Central memory CD8-positive, alpha-beta T cell (primary cell): ENCODE measurements at regions not wholly inside any gene's neighbourhood (a gene's known extent, or its start where the extent isn't known, plus 50 kb on each side); places are given as distances from the start of the nearest gene placed in this dataset.
A peak's percentile ranks its signal among the peaks of the same experiment; 100 is the strongest.
"Not testable (repeated sequence)": the region's sequence is repeated elsewhere in the genome, so short reads cannot be mapped to it uniquely, and the experiment has no call there.

ENCODE experiments used
- ATAC-seq: fragments of 150-1000 bp; cut with Tn5 transposase; replicated peaks from 2 replicates; pipeline ENCODE4 v1.10.0; 2022; ENCODE audit warnings: mild to moderate bottlenecking, moderate FRiP score, moderate number of reproducible peaks; ENCODE audit not compliant: poor library complexity, severe bottlenecking; ENCODE audit errors: extremely low read depth
- DNase-seq, 2 donors: peaks; one replicate each; pipeline ENCODE4 v3.0.0; 2021; ENCODE audit warnings: low spot score in 2 of 2
- H3K27ac Mint-ChIP-seq: one replicate; pipeline ENCODE4 v1.8.0; 2022; ENCODE audit warnings: low read depth, mild to moderate bottlenecking, moderate library complexity, mixed read lengths
- H3K27me3 Mint-ChIP-seq: one replicate; pipeline ENCODE4 v1.8.0; 2022; ENCODE audit warnings: mixed read lengths
- H3K36me3 Mint-ChIP-seq: one replicate; pipeline ENCODE4 v1.8.0; 2022; ENCODE audit warnings: mild to moderate bottlenecking, moderate library complexity, mixed read lengths; ENCODE audit not compliant: insufficient read depth
- H3K4me1 Mint-ChIP-seq: one replicate; pipeline ENCODE4 v1.8.0; 2022; ENCODE audit warnings: mixed read lengths
- H3K4me3 Mint-ChIP-seq: one replicate; pipeline ENCODE4 v1.8.0; 2022; ENCODE audit warnings: mild to moderate bottlenecking, moderate library complexity, mixed read lengths
- H3K9me3 Mint-ChIP-seq: one replicate; pipeline ENCODE4 v1.8.0; 2022; ENCODE audit warnings: mixed read lengths

DNA sequence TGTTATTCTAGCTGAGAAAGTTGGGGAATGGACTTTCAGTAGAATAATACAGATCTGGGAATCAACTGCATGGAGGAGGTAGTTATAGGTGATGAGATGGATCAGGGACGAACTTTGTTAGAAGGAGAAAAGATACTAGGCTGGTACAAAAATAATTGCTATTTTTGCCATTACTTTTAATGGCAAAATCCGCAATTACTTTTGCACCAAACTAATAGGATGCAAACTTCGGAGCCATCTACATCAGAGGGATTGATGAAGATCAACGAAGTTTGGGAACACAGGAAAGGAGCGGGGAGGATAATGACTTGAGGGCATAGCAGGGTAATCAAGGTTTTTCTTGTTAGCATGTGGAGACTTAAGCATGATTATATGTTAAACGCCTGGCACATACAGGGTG lies 111.9 kb downstream of the DEFB131A start:
- H3K4me3 Mint-ChIP-seq, H3K36me3 Mint-ChIP-seq, DNase-seq, H3K9me3 Mint-ChIP-seq, ATAC-seq, H3K27ac Mint-ChIP-seq, H3K4me1 Mint-ChIP-seq: not testable (repeated sequence)
- H3K27me3 Mint-ChIP-seq: peaks cover 10% of the 10 kb centered on the region

DNA sequence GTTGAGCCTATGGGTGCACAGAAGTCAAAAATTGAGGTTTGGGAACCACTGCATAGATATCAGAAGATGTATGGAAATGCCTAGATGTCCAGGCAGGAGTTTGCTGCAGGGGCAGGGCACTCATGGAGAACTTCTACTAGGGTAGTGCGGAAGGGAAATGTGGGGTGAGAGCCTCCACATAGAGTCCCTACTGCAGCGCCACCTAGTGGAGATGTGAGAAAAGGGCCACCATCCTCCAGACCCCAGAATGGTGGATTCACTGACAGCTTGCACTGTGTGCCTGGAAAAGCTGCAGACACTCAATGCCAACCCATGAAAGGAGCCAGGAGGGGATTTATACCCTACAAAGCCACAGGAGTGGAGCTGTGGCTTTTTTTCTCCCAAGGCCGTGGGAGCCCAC lies 133.7 kb downstream of the DEFB131A start:
- not testable (repeated sequence) for H3K36me3 Mint-ChIP-seq
- H3K9me3 Mint-ChIP-seq: peaks cover 34% of the 10 kb centered on the region

DNA sequence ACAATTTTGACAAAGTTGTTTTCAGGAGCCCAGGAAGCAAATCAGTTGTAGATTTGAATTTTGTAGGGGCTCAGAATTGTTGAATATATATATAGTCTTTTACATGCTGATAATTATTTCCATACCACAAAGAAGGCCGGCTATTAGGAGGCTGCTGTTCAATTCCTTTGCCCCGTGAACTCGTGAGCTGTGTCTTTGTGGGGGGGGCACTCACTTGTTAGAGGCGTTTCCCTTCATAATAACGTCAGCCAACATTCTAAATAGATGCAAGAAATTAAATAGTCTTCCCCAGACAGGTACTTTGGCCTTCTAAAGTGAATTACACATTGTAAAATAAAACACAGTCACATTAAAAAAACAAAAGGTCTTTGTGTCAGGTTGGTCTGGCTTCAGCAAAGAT lies 138.7 kb downstream of the DEFB131A start:
- peaks cover 18% of the 10 kb centered on the region for H3K9me3 Mint-ChIP-seq
- not testable (repeated sequence) for H3K4me1 Mint-ChIP-seq, H3K27me3 Mint-ChIP-seq, H3K4me3 Mint-ChIP-seq, ATAC-seq, H3K27ac Mint-ChIP-seq, H3K36me3 Mint-ChIP-seq, DNase-seq

More for the DNA sequence above, 133.7 kb downstream of the DEFB131A start:
- H3K27me3 Mint-ChIP-seq, H3K4me1 Mint-ChIP-seq, H3K27ac Mint-ChIP-seq, ATAC-seq, H3K4me3 Mint-ChIP-seq, DNase-seq: not testable (repeated sequence)

DNA sequence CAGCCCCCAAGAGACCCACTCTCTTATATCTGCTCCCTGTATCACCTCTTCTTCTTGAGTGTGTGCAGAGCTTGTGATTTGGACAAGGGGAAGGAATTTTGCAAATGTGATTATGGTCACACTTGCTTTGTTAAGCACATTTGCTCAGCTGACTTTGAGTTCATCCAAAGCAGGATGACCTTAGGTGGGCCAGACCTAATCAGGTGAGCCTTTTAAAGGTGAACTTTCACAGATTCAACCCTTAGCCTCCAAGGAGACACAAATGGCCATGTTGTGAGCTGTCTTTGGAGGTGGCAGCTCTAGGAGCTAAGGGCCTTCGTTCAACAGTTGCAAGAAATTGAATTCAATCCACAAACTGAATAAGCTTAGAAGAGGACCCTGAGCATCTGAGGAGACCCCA lies 147.8 kb downstream of the DEFB131A start:
- H3K9me3 Mint-ChIP-seq: peaks cover 8% of the 10 kb centered on the region
- ATAC-seq (no peak), DNase-seq (no peak)
- no peaks in the 10 kb centered on the region for H3K36me3 Mint-ChIP-seq
- H3K4me1 Mint-ChIP-seq: peaks cover 5% of the 10 kb centered on the region
- no peaks in the 10 kb centered on the region for H3K27me3 Mint-ChIP-seq
- no peak overlapping the region for H3K27ac Mint-ChIP-seq
- H3K4me3 Mint-ChIP-seq: no peak overlapping the region

DNA sequence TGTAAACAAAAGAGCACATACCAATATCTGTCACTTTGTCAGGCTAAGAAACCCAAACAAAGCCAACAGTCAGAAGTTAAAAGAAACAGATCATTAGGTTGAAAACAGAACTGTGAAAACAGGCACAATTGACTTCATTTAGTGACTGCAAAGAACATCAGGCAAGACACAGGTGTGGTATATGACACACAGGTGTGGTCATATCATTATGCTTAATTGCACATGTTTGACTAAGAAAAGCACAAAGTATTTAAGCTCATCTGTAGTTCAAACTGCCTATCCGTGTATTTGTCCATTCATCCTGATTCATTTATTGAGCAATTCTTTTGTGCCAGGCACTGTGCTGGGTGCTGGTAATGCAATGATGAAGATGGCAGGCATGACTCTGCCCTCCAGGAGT lies 150.7 kb downstream of the DEFB131A start:
- Mint-ChIP-seq H3K4me3 (no peak overlapping the region), H3K4me1 (peaks cover 11% of the 10 kb centered on the region), H3K36me3 (no peaks in the 10 kb centered on the region), H3K27ac (no peak overlapping the region), H3K27me3 (no peaks in the 10 kb centered on the region), H3K9me3 (peaks cover 8% of the 10 kb centered on the region)
- DNase-seq (no peak), ATAC-seq (no peak)

DNA sequence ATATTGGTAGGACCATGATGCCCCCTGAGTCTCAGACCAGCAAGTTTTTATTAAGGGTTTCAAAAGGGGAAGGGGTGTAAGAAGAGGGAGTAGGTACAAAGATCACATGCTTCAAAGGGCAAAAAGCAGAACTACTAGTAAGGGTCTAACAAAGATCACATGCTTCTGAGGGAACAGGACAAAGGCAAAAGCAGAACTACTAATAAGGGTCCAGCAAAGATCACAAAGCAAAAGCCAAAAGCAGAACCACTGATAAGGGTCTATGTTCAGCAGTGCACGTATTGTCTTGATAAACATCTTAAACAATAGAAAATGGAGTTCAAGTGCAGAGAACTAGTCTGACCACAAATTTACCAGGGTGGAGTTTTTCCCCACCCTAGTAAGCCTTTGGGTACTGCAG lies 151.3 kb downstream of the DEFB131A start:
- H3K4me1 Mint-ChIP-seq: peaks cover 11% of the 10 kb centered on the region
- not testable (repeated sequence) for H3K36me3 Mint-ChIP-seq, DNase-seq, H3K27ac Mint-ChIP-seq, H3K9me3 Mint-ChIP-seq, ATAC-seq, H3K4me3 Mint-ChIP-seq, H3K27me3 Mint-ChIP-seq

DNA sequence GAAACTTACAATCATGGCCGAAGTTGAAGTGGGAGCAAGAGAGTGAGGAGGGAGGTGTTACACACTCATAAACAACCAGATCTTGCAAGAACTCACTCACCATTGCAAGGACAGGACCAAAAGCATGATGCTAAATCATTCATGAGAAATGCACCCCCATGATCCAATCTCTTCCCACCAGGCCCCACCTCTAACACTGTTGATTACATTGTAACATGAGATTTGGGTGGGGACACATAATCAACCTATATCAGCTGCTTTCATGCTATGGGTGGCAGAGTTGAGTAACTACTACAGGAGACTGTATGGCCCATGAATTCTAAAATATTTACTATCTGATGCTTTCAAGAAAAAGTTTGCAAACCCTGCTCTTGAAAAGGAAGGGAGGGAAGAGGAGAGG lies 155.1 kb downstream of the DEFB131A start:
- Mint-ChIP-seq H3K36me3 (peaks cover 3% of the 10 kb centered on the region), H3K27me3 (no peaks in the 10 kb centered on the region), H3K9me3 (peaks cover 8% of the 10 kb centered on the region), H3K4me1 (peaks cover 38% of the 10 kb centered on the region), H3K27ac (no peak overlapping the region), H3K4me3 (no peak overlapping the region)
- ATAC-seq: no peak
- DNase-seq: no peak

DNA sequence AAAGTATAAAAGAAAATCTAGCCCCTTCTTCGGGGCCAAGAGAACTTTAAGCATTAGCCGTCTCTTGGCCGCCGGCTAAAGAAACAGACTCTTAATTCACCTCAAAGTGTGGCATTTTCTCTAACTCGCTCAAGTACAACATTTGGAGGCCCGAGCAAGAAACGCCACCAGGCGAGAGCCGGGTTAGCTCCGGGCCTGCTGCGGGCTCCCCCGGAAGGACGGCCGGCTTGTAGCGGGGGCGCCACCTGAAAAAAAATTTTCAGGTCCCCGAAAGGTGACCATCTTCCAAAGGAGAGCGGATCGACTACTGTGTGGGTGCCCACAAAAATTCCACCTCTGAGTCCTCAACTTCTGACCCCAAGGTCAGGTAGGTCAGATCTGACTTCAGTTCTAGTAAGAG lies 156.0 kb downstream of the DEFB131A start:
- H3K4me1 Mint-ChIP-seq: peaks cover 48% of the 10 kb centered on the region
- DNase-seq: no peak
- H3K4me3 Mint-ChIP-seq: no peak overlapping the region
- H3K9me3 Mint-ChIP-seq: peaks cover 8% of the 10 kb centered on the region
- no peaks in the 10 kb centered on the region for H3K27me3 Mint-ChIP-seq
- ATAC-seq: no peak
- no peak overlapping the region for H3K27ac Mint-ChIP-seq
- H3K36me3 Mint-ChIP-seq: peaks cover 8% of the 10 kb centered on the region

DNA sequence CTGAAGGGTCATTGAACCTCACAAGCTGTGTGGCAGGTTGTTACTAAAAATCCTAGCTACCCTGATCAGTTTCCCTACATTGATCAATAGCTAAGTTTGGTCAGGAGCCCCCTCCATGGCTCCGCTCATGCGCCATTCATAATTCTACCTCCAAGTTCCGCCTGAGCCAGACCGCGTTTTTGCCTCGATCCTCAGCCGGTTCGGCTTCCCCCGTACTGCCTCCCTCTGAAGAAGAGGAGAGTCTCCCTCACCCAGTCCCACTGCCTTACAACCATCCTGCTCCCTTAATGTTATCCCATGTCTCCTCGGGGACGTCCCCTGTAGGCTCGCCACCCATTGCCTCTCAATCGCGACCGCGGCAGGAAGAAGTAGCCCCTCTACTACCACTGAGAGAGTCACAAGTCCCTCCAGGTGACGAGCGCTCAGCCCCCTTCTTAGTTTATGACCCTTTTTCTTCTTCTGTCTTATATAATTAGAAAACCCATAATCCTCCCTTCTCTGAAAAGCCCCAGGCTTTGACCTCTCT lies 158.2 kb downstream of the DEFB131A start:
- peak overlapping the region; percentile 26 for H3K4me3 Mint-ChIP-seq
- H3K4me1 Mint-ChIP-seq: peaks cover 52% of the 10 kb centered on the region
- ATAC-seq: no peak
- H3K9me3 Mint-ChIP-seq: no peaks in the 10 kb centered on the region
- no peak for DNase-seq
- peak overlapping the region; percentile 82 for H3K27ac Mint-ChIP-seq
- H3K36me3 Mint-ChIP-seq: peaks cover 11% of the 10 kb centered on the region
- no peaks in the 10 kb centered on the region for H3K27me3 Mint-ChIP-seq

DNA sequence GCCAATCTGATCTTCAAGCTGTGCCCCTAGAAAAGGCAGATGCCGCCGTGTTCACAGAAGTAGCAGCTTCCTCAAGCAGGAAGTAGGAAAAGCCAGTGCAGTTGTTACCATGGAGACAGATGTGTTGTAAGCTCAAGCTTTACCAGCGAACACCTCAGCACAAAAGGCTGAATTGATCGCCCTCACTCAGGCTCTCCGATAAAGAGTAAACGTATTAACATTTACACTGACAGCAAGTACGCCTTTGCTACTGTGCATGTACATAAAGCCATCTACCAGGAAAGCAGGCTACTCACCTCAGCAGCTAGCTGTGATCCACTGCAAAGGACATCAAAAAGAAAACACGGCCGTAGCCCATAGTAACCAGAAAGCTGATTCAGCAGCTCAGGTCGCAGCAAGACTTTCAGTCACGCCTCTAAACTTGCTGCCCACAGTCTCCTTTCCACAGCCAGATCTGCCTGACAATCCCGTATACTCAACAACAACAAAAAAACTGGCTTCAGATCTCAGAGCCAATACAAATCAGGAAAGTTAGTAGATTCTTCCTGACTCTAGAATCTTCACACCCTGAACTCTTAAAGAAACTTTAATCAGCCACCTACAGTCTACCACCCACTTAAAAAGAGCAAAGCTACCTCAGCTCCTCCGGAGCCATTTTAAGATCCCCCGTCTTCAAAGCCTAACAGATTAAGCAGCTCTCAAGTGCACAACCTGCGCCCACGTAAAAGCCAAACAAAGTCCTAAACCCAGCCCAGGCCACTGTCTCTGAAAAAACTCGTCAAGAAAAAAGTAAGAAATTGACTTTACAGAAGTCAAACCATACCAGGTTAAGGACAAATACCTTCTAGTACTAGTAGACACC lies 160.0 kb downstream of the DEFB131A start:
- H3K27me3 Mint-ChIP-seq: not testable (repeated sequence)
- ATAC-seq: peak; percentile 28

DNA sequence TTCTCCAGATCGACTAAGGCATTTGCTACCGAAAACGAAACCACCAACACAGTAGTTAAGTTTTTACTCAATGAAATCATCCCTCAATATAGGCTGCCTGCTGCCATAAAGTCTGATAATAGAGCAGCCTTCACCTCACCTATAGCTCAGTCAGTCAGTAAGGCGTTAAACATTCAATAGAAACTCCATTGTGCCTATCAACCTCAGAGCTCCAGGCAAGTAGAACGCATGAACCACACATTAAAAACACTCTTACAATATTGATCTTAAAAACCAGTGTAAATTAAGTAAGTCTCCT lies 160.6 kb downstream of the DEFB131A start:
- H3K27ac Mint-ChIP-seq: peak overlapping the region; percentile 99
- H3K4me1 Mint-ChIP-seq: peaks cover 46% of the 10 kb centered on the region
- H3K27me3 Mint-ChIP-seq, ATAC-seq, H3K9me3 Mint-ChIP-seq, DNase-seq: not testable (repeated sequence)
- peak overlapping the region; percentile 92 for H3K4me3 Mint-ChIP-seq
- peaks cover 11% of the 10 kb centered on the region for H3K36me3 Mint-ChIP-seq

More for the DNA sequence above, 160.0 kb downstream of the DEFB131A start:
- Mint-ChIP-seq H3K4me1 (peaks cover 46% of the 10 kb centered on the region), H3K4me3 (peak overlapping the region; percentile 92), H3K36me3 (peaks cover 11% of the 10 kb centered on the region), H3K27ac (peak overlapping the region; percentile 99)
- peak; percentile 19 to 53 for DNase-seq
- not testable (repeated sequence) for H3K9me3 Mint-ChIP-seq

DNA sequence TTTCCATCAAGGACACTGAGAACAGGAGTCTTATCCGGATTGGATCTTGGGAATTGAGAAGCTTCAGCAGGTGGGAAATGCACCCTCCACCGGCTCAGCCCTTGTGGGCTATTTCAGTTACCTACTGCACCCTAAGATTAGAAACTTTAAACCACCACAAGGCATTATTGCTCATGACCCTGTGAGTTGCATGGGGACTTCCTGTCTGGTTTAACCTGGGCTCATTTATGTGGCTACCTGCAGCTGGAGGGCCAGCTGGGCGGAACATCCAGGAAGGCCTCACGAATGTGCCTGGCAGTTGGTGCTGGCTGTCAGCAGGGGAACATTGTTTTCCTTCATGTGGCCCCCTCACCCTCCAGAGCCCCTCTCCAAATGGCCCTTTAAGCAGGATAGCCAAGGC lies 164.1 kb downstream of the DEFB131A start:
- Mint-ChIP-seq H3K9me3 (no peaks in the 10 kb centered on the region), H3K4me1 (peaks cover 27% of the 10 kb centered on the region), H3K4me3 (no peak overlapping the region), H3K27ac (no peak overlapping the region), H3K36me3 (peaks cover 11% of the 10 kb centered on the region), H3K27me3 (peaks cover 9% of the 10 kb centered on the region)
- DNase-seq: no peak
- no peak for ATAC-seq

DNA sequence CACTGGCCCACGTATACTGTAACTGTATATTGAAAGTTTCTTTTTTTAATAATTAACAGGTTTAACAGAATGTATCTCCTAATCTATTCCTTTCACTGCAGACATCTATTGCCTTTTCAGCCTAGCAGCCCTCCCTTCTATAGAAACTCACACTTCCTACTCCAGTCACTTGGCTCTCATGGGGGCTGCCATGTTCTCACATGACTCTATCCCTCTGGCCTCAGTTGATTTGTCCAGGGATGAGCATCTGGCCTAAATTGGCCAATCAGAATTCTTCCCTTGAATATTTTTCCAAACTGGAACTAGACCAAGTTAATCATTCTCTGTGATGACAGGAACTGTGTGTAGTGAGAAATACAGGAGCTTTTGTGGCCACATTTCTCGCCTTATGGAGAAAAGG lies 166.1 kb downstream of the DEFB131A start:
- not testable (repeated sequence) for H3K4me1 Mint-ChIP-seq, DNase-seq, H3K27me3 Mint-ChIP-seq, ATAC-seq, H3K4me3 Mint-ChIP-seq, H3K27ac Mint-ChIP-seq, H3K36me3 Mint-ChIP-seq, H3K9me3 Mint-ChIP-seq
